DND-41 (cell line): ENCODE measurements at regions not wholly inside any gene's neighbourhood (a gene's known extent, or its start where the extent isn't known, plus 50 kb on each side); places are given as distances from the start of the nearest gene placed in this dataset.

Source experiments
- ATAC-seq: fragments of 200-7000 bp; cut with Tn5 transposase; 3 replicates; pipeline ENCODE4 v1.9.1; 2021; ENCODE audit warnings: low read depth; ENCODE audit not compliant: insufficient read depth
- DNase-seq: peaks from one replicate; pipeline ENCODE4 v3.0.0-alpha.2; 2020
- H2AFZ ChIP-seq: 2 replicates; pipeline ENCODE4 v1.6.0; 2012; ENCODE audit warnings: low read depth, low read length
- H3K27ac ChIP-seq: 2 replicates; pipeline ENCODE4 v1.5.1; 2012; ENCODE audit warnings: low read length, inconsistent platforms
- H3K27me3 ChIP-seq: fragments of 200-600 bp; sonication (generic); 2 replicates; pipeline ENCODE4 v1.6.0; 2012; ENCODE audit warnings: low read length, mild to moderate bottlenecking, inconsistent platforms; ENCODE audit not compliant: insufficient read depth, poor library complexity
- H3K36me3 ChIP-seq: 2 replicates; pipeline ENCODE4 v1.5.1; 2012; ENCODE audit warnings: low read length, inconsistent platforms; ENCODE audit not compliant: insufficient read depth
- H3K4me1 ChIP-seq: 2 replicates; pipeline ENCODE4 v1.5.1; 2012; ENCODE audit warnings: mild to moderate bottlenecking, low read length; ENCODE audit not compliant: insufficient read depth
- H3K4me2 ChIP-seq: 2 replicates; pipeline ENCODE4 v1.6.0; 2012; ENCODE audit warnings: mild to moderate bottlenecking, moderate library complexity, low read length, inconsistent platforms; ENCODE audit not compliant: insufficient read depth
- H3K4me3 ChIP-seq, 2 experiments: fragments of 200-600 bp in 1 of 2; shearing (Covaris generic) in 1 of 2; 2 replicates each; pipeline ENCODE4 v1.5.1; 2012 to 2016; ENCODE audit warnings: inconsistent platforms in 2 of 2, low read length in 2 of 2, mild to moderate bottlenecking in 2 of 2, low read depth in 1 of 2, moderate library complexity in 1 of 2
- H3K79me2 ChIP-seq: 2 replicates; pipeline ENCODE4 v1.6.0; 2012; ENCODE audit warnings: low read length, inconsistent platforms; ENCODE audit not compliant: insufficient read depth
- H3K9ac ChIP-seq: 2 replicates; pipeline ENCODE4 v1.6.0; 2012; ENCODE audit warnings: low read depth, mild to moderate bottlenecking, inconsistent platforms, low read length, moderate library complexity
- H3K9me3 ChIP-seq: 2 replicates; pipeline ENCODE4 v1.5.1; 2012; ENCODE audit warnings: low read length, moderate library complexity, mild to moderate bottlenecking, inconsistent platforms; ENCODE audit not compliant: insufficient read depth, severe bottlenecking
- H4K20me1 ChIP-seq: 2 replicates; pipeline ENCODE4 v1.6.0; 2012; ENCODE audit warnings: low read length; ENCODE audit not compliant: insufficient read depth
- CTCF ChIP-seq: IDR thresholded peaks from 2 replicates; pipeline ENCODE4 v1.5.1; 2012; ENCODE audit warnings: borderline replicate concordance, low read length, moderate library complexity, mild to moderate bottlenecking; ENCODE audit not compliant: poor library complexity, severe bottlenecking; ENCODE audit errors: extremely low read depth
- EZH2 ChIP-seq: IDR thresholded peaks from 3 replicates; pipeline ENCODE4 v1.6.1; 2012; ENCODE audit warnings: borderline replicate concordance, low read depth, mild to moderate bottlenecking, moderate library complexity, low read length, inconsistent platforms; ENCODE audit not compliant: severe bottlenecking

- Histone ChIP-seq H3K4me2 (no peak overlapping the region), H3K9ac (no peak overlapping the region), H3K36me3 (no peaks in the 10 kb centered on the region), H2AFZ (no peak overlapping the region), H3K9me3 (no peaks in the 10 kb centered on the region), H3K79me2 (no peaks in the 10 kb centered on the region), H3K27ac (no peak overlapping the region), H4K20me1 (no peaks in the 10 kb centered on the region), H3K4me3 (no peak overlapping the region), H3K27me3 (no peaks in the 10 kb centered on the region), H3K4me1 (no peaks in the 10 kb centered on the region)
- ATAC-seq: no peak
- no peak for TF ChIP-seq EZH2
- no peak for TF ChIP-seq CTCF
- DNase-seq: no peak
Measured at GRCh38 chr2:53200072-53200471, 567.5 kb upstream of the CHAC2 start.

GRCh38 chr2:53188851-53189510, 578.6 kb upstream of the CHAC2 start:
- Histone ChIP-seq H3K27me3 (peaks cover 5% of the 10 kb centered on the region), H2AFZ (no peak overlapping the region), H4K20me1 (no peaks in the 10 kb centered on the region), H3K9ac (no peak overlapping the region), H3K27ac (no peak overlapping the region), H3K36me3 (no peaks in the 10 kb centered on the region), H3K79me2 (no peaks in the 10 kb centered on the region), H3K9me3 (no peaks in the 10 kb centered on the region), H3K4me1 (no peaks in the 10 kb centered on the region), H3K4me3 (no peak overlapping the region), H3K4me2 (no peak overlapping the region)
- ATAC-seq: no peak
- DNase-seq: no peak
- TF ChIP-seq CTCF: no peak
- TF ChIP-seq EZH2: no peak

- Histone ChIP-seq H3K9me3 (no peaks in the 10 kb centered on the region), H3K4me3 (no peak overlapping the region), H3K4me2 (no peak overlapping the region), H3K79me2 (no peaks in the 10 kb centered on the region), H3K27me3 (no peaks in the 10 kb centered on the region), H3K27ac (no peak overlapping the region), H3K4me1 (no peaks in the 10 kb centered on the region), H3K36me3 (no peaks in the 10 kb centered on the region), H3K9ac (no peak overlapping the region), H2AFZ (no peak overlapping the region), H4K20me1 (no peaks in the 10 kb centered on the region)
- DNase-seq (no peak), ATAC-seq (no peak)
- no peak for TF ChIP-seq CTCF
Measured at GRCh38 chr2:53183581-53183980, 584.0 kb upstream of the CHAC2 start.

GRCh38 chr2:53182601-53183000, 585.0 kb upstream of the CHAC2 start:
- Histone ChIP-seq H4K20me1 (no peaks in the 10 kb centered on the region), H2AFZ (no peak overlapping the region), H3K4me2 (no peak overlapping the region), H3K27me3 (no peaks in the 10 kb centered on the region), H3K4me3 (no peak overlapping the region), H3K36me3 (no peaks in the 10 kb centered on the region), H3K9ac (no peak overlapping the region), H3K9me3 (no peaks in the 10 kb centered on the region), H3K27ac (no peak overlapping the region), H3K79me2 (no peaks in the 10 kb centered on the region), H3K4me1 (no peaks in the 10 kb centered on the region)
- no peak for TF ChIP-seq EZH2
- TF ChIP-seq CTCF: no peak
- ATAC-seq (no peak), DNase-seq (no peak)
